Stimulated activated effector memory CD8-positive, alpha-beta T cell treated with anti-CD3 and anti-CD28 coated beads, Interleukin-12 subunit alpha, Interleukin-12 subunit beta, amount 100 ng/mL, for 72 hours (primary cell): ENCODE measurements at regions not wholly inside any gene's neighbourhood (a gene's known extent, or its start where the extent isn't known, plus 50 kb on each side); places are given as distances from the start of the nearest gene placed in this dataset.
"Not testable (repeated sequence)": the region's sequence is repeated elsewhere in the genome, so short reads cannot be mapped to it uniquely, and the experiment has no call there.

Experiments used
- ATAC-seq: fragments of 150-1000 bp; cut with Tn5 transposase; 2 replicates; pipeline ENCODE4 v1.10.0; 2021
- DNase-seq, 2 donors: peaks; one replicate each; pipeline ENCODE4 v3.0.0; 2021 to 2022; ENCODE audit warnings: low spot score in 2 of 2
- H3K27ac Mint-ChIP-seq: one replicate; pipeline ENCODE4 v1.8.0; 2022; ENCODE audit warnings: mild to moderate bottlenecking, mixed read lengths
- H3K36me3 Mint-ChIP-seq: one replicate; pipeline ENCODE4 v1.8.0; 2022; ENCODE audit warnings: mild to moderate bottlenecking, mixed read lengths
- H3K4me1 Mint-ChIP-seq: one replicate; pipeline ENCODE4 v1.8.0; 2022; ENCODE audit warnings: mixed read lengths
- H3K4me3 Mint-ChIP-seq: one replicate; pipeline ENCODE4 v1.8.0; 2022; ENCODE audit warnings: mild to moderate bottlenecking, mixed read lengths
- H3K9me3 Mint-ChIP-seq: one replicate; pipeline ENCODE4 v1.8.0; 2022; ENCODE audit warnings: mixed read lengths

DNA sequence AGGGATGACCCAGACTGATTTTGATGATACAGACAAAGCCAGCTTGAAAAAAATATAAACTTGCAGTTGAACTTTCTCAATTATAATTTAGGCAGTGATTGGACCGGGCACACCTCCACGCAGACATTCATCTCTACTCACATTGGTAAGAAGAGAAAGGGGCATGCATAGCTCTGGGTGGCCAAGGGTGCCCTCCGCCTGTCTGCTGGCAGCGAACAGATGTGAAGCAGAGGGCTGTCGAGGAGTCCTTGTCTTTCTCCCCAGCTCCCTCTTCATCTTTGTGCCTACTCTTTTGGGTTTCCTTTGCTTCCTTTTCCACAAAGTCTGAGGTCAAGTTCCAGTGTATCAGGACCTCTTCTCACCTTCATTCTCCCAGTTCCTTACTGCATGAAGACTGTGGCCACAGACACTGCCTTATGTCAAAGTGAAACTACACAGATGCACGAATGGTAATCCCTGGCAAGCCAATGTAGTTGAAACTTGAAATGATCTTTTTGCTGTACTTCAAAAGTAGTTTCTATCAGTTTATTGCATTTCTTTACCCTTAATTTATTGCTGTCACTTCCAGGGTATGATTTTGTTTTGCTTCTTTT lies 343.7 kb upstream of the SOX9 start:
- Mint-ChIP-seq H3K9me3 (peaks cover 10% of the 10 kb centered on the region), H3K36me3 (no peaks in the 10 kb centered on the region), H3K4me1 (no peaks in the 10 kb centered on the region), H3K27ac (no peak overlapping the region), H3K4me3 (no peak overlapping the region)
- ATAC-seq (no peak), DNase-seq (no peak)

DNA sequence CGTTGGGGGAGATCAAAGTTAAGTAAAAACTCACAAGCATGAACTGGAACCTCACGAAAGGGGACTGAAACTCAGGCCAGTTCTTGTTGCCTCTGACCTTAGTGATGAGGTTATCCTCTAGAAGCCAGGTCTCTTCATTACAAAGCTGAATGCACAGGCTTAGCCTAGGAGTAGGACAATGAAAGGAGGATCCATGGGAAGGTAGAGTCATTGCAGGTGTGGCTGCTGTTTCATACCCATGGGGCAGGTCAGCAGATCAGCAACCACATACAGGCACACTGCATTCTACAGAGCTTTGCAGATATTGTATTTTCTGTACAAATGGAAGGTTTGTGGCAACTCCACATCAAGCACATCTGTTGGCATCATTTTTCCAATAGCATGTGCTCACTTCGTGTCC lies 341.3 kb upstream of the SOX9 start:
- Mint-ChIP-seq H3K36me3 (no peaks in the 10 kb centered on the region), H3K27ac (no peak overlapping the region)
- no peak for ATAC-seq

DNA sequence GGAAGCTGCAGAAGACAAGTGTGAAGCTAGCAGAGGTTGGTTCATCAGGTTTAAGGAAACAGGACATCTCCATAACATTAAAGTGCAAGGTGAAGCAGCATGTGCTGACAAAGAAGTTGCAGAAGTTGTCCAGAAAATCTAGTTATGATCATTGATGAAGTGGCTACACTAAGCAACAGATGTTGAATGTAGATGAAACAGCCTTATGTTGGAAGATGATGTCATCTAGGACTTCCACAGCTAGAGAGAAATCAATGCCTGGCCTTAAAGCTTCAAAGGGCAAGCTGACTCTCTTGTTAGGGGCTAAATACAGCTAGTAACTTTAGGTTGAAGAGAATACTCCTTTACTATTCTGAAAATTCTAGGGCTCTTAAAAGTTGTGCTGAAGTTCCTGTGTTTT lies 340.2 kb upstream of the SOX9 start:
- no peak overlapping the region for H3K4me3 Mint-ChIP-seq
- no peak overlapping the region for H3K27ac Mint-ChIP-seq
- H3K36me3 Mint-ChIP-seq = no peaks in the 10 kb centered on the region
- H3K4me1 Mint-ChIP-seq = no peaks in the 10 kb centered on the region
- DNase-seq (no peak), ATAC-seq (no peak)
- peaks cover 4% of the 10 kb centered on the region for H3K9me3 Mint-ChIP-seq

More for the DNA sequence above, 341.3 kb upstream of the SOX9 start:
- DNase-seq = no peak
- H3K9me3 Mint-ChIP-seq = peaks cover 4% of the 10 kb centered on the region
- H3K4me3 Mint-ChIP-seq = no peak overlapping the region
- H3K4me1 Mint-ChIP-seq = no peaks in the 10 kb centered on the region

DNA sequence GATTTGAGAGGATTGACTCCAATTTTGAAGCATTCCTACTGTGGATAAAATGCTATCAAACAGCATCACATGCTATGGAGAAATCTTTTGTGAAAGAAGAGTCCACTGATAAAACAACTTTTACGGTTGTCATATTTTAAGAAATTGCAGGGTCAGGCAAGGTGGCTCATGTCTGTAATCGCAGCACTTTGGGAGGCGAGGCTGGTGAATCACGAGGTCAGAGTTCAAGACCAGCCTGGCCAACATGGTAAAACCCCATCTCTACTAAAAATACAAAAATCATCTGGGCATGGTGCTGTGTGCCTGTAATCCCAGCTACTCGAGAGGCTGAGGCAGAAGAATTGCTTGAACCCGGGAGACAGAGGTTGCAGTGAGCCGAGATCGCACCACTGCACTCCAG lies 338.8 kb upstream of the SOX9 start:
- not testable (repeated sequence) for ATAC-seq, H3K36me3 Mint-ChIP-seq, H3K9me3 Mint-ChIP-seq, H3K4me1 Mint-ChIP-seq, H3K4me3 Mint-ChIP-seq, H3K27ac Mint-ChIP-seq, DNase-seq

DNA sequence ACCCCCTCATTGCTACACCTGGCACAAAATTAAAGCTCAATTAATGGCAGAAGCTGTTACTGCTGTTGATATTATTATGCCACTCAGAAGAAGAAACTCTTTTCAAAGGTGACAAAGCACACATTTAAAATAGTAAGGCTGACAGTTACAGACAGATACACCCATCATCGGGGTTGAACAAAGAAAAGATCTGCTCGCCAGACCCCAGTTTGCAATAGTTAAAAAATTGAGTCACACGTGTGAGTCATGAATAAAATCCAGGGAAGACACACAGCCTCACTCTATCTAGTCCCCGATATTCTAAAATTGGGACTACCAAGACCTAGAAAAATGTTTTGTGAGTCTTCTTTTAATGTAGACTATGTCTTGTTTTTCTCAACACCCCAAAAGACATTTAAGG lies 330.0 kb upstream of the SOX9 start:
- Mint-ChIP-seq H3K27ac (no peak overlapping the region), H3K9me3 (peaks cover 3% of the 10 kb centered on the region), H3K4me1 (no peaks in the 10 kb centered on the region), H3K4me3 (no peak overlapping the region), H3K36me3 (no peaks in the 10 kb centered on the region)
- ATAC-seq (no peak), DNase-seq (no peak)

DNA sequence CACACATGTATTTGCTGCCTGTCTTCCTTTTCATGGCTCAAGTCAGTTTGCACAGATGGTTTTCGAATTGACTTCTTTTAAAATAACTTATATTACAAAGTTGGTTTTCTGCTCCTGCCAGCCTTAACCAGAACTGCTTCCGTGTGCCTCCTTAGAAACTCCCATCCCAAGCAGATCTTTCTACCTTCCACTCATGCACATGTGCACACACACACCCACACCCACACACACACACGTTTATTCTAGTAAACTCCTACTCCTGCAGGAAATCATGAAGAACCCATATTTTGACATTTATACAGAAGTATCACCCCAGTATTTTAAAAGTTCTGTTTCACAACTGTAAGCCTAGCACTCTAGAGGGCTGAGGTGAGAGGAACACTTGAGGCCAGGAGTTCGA lies 329.5 kb upstream of the SOX9 start:
- ATAC-seq (no peak), DNase-seq (no peak)
- H3K36me3 Mint-ChIP-seq = no peaks in the 10 kb centered on the region
- no peak overlapping the region for H3K4me3 Mint-ChIP-seq
- no peak overlapping the region for H3K27ac Mint-ChIP-seq
- peaks cover 5% of the 10 kb centered on the region for H3K9me3 Mint-ChIP-seq
- H3K4me1 Mint-ChIP-seq = no peaks in the 10 kb centered on the region

DNA sequence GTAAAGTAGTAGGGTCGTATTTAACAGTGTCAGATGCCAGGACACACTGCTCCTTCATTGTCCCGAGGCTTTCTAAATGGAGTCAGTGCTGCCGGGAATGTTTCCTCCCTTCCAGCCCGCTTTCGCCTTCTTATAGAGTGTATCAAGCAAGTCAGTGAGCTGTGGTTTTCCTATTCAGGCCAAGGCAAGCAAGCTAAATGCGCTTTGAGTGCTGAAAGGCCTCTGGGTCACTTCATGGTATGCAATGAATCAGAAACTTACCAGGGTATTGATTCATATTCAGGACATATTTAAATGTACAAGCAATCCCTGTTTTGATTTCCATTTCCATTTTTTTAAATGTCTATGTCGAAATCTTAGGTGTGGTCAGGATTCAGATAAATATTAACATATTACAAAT lies 327.9 kb upstream of the SOX9 start:
- no peaks in the 10 kb centered on the region for H3K36me3 Mint-ChIP-seq
- H3K4me3 Mint-ChIP-seq = no peak overlapping the region
- no peaks in the 10 kb centered on the region for H3K4me1 Mint-ChIP-seq
- ATAC-seq (no peak), DNase-seq (no peak)
- H3K9me3 Mint-ChIP-seq = peaks cover 5% of the 10 kb centered on the region
- H3K27ac Mint-ChIP-seq = no peak overlapping the region

DNA sequence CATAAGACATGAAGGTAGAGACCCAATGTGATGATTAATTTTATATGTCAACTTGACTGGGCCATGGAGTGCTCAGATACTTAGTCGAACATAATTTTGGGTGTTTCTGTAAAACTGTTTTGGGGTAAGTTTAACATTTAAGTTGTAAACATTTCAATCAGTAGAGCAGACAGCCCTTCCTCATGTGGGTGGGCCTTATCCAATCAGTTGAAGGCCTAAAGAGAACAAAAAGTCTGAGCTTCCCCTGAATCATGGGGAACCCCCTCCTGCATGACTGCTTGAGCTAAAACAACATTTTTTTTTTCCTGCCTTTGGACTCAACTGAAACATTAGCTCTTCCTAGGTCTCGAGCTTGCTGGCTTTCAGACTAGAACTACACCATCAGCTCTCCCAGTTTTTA lies 327.3 kb upstream of the SOX9 start:
- H3K4me3 Mint-ChIP-seq = no peak overlapping the region
- ATAC-seq (no peak), DNase-seq (no peak)
- peaks cover 4% of the 10 kb centered on the region for H3K9me3 Mint-ChIP-seq
- H3K27ac Mint-ChIP-seq = no peak overlapping the region
- H3K36me3 Mint-ChIP-seq = no peaks in the 10 kb centered on the region
- H3K4me1 Mint-ChIP-seq = no peaks in the 10 kb centered on the region

DNA sequence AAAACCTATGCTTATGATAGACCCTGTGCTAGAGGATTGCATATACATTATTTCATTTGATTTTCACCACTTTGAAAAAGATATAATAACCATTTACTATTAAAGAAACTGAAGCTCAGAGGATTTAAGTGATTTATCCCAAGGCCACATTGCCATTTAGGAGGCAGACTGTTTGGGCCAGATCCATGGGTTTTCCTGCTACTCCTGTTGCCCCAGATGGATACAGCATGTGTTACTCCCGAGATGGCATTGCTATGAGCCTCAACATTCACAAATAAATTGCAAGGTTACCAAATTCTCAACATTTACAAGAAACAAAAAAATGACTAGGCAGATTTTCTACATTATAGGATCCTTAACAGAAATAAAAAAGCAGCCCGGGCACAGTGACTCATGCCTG lies 322.1 kb upstream of the SOX9 start:
- Mint-ChIP-seq H3K4me3 (no peak overlapping the region), H3K4me1 (no peaks in the 10 kb centered on the region)

DNA sequence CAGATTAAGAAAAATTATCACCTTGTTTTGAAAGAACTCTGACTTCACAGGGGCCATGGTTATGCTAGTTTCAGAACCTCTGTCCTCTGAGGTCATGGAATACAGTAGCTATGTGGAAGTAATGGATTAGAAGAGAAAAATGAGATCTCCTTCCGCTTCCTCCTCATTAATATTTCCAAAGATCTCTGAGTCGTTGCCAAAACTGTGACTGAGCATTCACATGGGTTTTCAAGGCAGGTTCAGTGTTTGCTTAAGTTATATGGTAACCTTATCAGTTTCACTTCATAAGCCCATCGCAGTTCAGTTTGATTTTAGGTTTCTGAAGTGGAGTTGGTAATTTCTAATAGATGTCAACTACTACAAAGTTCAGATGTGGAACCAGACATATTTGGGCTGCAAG lies 321.2 kb upstream of the SOX9 start:
- Mint-ChIP-seq H3K4me3 (no peak overlapping the region), H3K9me3 (peaks cover 10% of the 10 kb centered on the region), H3K4me1 (no peaks in the 10 kb centered on the region), H3K36me3 (no peaks in the 10 kb centered on the region), H3K27ac (no peak overlapping the region)
- ATAC-seq (no peak), DNase-seq (no peak)

More for the DNA sequence above, 322.1 kb upstream of the SOX9 start:
- Mint-ChIP-seq H3K27ac (no peak overlapping the region), H3K9me3 (peaks cover 10% of the 10 kb centered on the region), H3K36me3 (no peaks in the 10 kb centered on the region)
- DNase-seq (no peak), ATAC-seq (no peak)

DNA sequence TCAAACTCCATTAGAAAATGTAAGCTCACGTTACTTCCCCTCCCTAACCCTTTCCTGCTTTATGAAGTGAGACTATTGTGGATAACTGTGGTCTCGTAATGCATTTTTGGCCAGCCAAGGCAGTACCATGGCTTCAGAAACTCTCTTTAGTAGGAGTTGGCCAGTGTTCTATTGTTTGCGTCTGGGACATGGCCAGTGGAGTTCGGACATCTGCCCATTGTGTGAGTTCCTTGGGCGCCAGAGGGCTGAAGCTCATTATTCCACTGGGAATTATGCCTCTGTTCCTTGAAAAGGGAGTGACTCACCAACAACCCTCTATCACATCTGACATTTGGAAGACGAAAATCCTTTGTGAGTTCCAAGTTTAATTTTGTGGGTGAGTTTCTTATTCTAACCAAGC lies 319.5 kb upstream of the SOX9 start:
- peaks cover 8% of the 10 kb centered on the region for H3K9me3 Mint-ChIP-seq
- no peak for ATAC-seq
- no peaks in the 10 kb centered on the region for H3K4me1 Mint-ChIP-seq
- DNase-seq = no peak
- H3K4me3 Mint-ChIP-seq = no peak overlapping the region
- no peaks in the 10 kb centered on the region for H3K36me3 Mint-ChIP-seq
- H3K27ac Mint-ChIP-seq = no peak overlapping the region

DNA sequence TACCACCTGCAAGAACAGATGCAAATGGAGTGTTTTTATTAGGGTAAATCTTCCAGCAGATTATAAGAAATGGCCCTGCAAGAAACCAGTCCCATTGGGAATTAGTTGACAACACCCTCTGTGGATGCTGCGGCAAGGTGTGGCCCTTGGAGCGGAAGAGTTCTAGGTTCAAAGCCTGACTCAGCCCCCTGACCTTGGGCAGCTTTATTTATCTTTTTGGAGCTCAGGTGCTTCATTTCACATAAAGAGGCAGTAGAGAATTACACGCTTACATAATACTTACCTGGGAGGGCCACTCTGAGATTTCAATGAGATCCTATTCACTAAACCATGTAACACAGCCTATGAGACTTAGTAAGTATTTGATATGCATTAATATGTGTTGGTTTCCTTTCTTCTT lies 318.2 kb upstream of the SOX9 start:
- no peak overlapping the region for H3K4me3 Mint-ChIP-seq
- DNase-seq (no peak), ATAC-seq (no peak)

DNA sequence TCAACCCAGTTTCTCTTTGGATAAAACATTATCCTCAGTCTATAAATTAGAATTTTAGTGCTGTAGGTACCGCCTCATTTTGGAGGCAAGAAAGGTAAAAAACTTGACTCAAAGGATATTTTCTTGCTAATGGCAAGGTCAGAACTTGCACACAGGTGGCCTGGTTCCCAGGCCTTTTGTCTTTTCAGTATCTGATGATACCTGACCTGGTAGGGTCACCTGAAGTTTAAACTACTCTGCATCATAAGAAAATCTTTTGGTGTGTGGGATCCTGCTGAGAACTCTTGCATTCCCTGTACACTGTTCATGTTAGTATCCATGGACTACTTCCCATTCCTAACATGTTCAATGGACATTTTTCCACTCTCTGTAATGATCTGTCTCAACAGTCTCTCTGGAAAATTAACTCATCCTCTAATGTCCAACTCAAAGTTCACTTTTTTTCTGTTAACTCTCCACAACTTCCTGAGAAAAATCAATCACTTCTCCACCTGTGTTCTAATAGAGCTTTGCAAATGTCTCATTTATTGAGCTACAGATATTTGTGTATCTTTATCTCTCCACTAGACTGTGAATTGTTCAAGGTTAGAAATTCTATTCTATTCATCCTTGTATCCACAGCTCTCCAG lies 317.1 kb upstream of the SOX9 start:
- no peaks in the 10 kb centered on the region for H3K4me1 Mint-ChIP-seq
- H3K36me3 Mint-ChIP-seq = no peaks in the 10 kb centered on the region
- ATAC-seq (no peak), DNase-seq (no peak)
- H3K9me3 Mint-ChIP-seq = peaks cover 9% of the 10 kb centered on the region
- no peak overlapping the region for H3K4me3 Mint-ChIP-seq
- no peak overlapping the region for H3K27ac Mint-ChIP-seq

More for the DNA sequence above, 318.2 kb upstream of the SOX9 start:
- H3K36me3 Mint-ChIP-seq = no peaks in the 10 kb centered on the region
- H3K4me1 Mint-ChIP-seq = no peaks in the 10 kb centered on the region
- peaks cover 8% of the 10 kb centered on the region for H3K9me3 Mint-ChIP-seq
- H3K27ac Mint-ChIP-seq = no peak overlapping the region

DNA sequence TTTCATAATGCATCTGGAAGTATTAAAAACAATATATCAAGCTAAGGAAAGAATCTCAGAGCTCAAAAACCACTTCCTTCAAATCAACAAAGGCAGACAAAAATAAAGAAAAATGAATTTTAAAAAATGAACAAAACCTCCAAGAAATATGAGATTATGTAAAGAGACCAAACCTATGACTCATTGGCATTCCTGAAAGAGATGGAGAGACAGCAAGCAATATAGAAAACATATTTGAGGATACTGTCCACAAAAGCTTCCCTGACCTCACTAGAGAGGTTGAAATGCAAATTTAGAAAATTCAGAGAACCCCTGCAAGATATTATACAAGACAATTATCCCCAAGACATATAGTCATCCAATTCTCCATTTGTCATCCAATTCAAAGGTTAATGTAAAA lies 311.3 kb upstream of the SOX9 start:
- peaks cover 3% of the 10 kb centered on the region for H3K9me3 Mint-ChIP-seq
- H3K36me3 Mint-ChIP-seq = no peaks in the 10 kb centered on the region
- no peak overlapping the region for H3K27ac Mint-ChIP-seq
- no peak overlapping the region for H3K4me3 Mint-ChIP-seq
- DNase-seq (no peak), ATAC-seq (no peak)
- H3K4me1 Mint-ChIP-seq = no peaks in the 10 kb centered on the region

DNA sequence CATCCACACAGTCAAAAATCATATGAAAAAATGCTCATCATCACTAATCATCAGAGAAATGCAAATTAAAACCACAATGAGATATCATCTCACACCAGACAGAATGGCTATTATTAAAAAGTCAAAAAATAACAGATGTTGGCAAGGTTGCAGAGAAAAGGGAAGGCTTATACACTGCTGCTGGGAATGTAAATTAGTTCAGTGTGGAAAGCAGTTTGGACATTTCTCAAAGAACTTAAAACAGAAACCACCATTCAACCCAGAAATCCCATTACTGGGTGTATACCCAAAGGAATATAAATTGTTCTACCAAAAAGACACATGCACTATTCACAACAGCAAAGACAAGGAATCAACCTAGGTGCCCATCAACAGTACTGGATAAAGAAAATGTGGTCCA lies 307.0 kb upstream of the SOX9 start:
- not testable (repeated sequence) for H3K4me1 Mint-ChIP-seq, H3K4me3 Mint-ChIP-seq, DNase-seq, H3K36me3 Mint-ChIP-seq, ATAC-seq, H3K9me3 Mint-ChIP-seq, H3K27ac Mint-ChIP-seq

DNA sequence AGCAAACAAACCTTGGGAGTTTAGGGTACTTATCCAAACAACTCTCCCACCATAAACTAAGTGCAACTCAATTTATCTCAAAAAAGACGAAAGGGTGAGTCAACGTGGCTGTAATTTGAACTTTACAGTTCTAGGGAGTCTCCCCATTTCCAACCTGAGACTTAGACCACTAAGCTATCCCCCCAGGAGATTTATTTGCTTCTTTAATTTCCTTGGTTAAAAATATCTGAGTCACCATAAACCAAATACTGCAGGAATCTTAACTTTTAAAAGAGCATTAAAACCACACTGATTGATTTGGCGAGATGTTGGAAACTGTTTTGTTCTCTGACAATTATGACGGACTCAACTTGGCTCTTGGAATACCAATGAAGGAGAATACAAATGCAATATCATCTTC lies 299.3 kb upstream of the SOX9 start:
- DNase-seq = no peak
- Mint-ChIP-seq H3K9me3 (peaks cover 3% of the 10 kb centered on the region), H3K36me3 (no peaks in the 10 kb centered on the region), H3K4me1 (no peaks in the 10 kb centered on the region), H3K4me3 (no peak overlapping the region), H3K27ac (no peak overlapping the region)
- no peak for ATAC-seq

DNA sequence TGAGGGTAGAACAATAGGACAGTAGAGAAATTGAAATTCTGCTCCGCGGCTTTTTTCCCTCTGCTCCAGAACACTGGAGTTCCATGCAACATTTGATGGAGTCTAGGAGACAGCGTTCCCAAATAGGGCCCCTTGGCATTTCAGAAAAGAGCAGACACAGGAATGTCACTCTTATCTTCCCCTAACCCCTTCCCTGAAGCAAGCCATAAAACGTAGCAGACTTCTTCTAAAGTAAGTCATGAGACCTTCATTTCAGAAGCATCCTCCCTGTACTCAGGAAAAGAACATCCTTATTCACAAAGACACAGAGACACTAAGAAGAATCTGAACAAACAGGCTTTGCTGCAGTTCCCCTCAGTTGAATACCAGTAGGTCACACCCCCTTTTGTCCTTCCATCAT lies 296.1 kb upstream of the SOX9 start:
- peaks cover 3% of the 10 kb centered on the region for H3K9me3 Mint-ChIP-seq
- no peak overlapping the region for H3K4me3 Mint-ChIP-seq
- H3K36me3 Mint-ChIP-seq = no peaks in the 10 kb centered on the region
- DNase-seq = no peak
- H3K4me1 Mint-ChIP-seq = no peaks in the 10 kb centered on the region
- H3K27ac Mint-ChIP-seq = no peak overlapping the region
- no peak for ATAC-seq
